Mucosa of stomach (tissue), 1 donor: ENCODE measurements at regions not wholly inside any gene's neighbourhood (a gene's known extent, or its start where the extent isn't known, plus 50 kb on each side); places are given as distances from the start of the nearest gene placed in this dataset.

Experiments
- H3K27me3 ChIP-seq: one replicate; pipeline ENCODE4 v1.7.0; 2013; ENCODE audit warnings: mild to moderate bottlenecking, low read length; ENCODE audit not compliant: control insufficient read depth, insufficient read depth
- H3K36me3 ChIP-seq: one replicate; pipeline ENCODE4 v1.7.0; 2013; ENCODE audit warnings: low read length; ENCODE audit not compliant: control insufficient read depth, insufficient read depth
- H3K4me1 ChIP-seq: one replicate; pipeline ENCODE4 v1.7.0; 2013; ENCODE audit warnings: mild to moderate bottlenecking, low read length; ENCODE audit not compliant: control insufficient read depth, insufficient read depth
- H3K4me3 ChIP-seq: one replicate; pipeline ENCODE4 v1.7.0; 2013; ENCODE audit warnings: low read length
- H3K9ac ChIP-seq: one replicate; pipeline ENCODE4 v1.7.0; 2013; ENCODE audit warnings: mild to moderate bottlenecking, low read length, moderate library complexity
- H3K9me3 ChIP-seq: one replicate; pipeline ENCODE4 v1.7.0; 2013; ENCODE audit warnings: mild to moderate bottlenecking, low read length, moderate library complexity; ENCODE audit not compliant: control insufficient read depth
- donor health status: Pancreatic carcinoma.

DNA sequence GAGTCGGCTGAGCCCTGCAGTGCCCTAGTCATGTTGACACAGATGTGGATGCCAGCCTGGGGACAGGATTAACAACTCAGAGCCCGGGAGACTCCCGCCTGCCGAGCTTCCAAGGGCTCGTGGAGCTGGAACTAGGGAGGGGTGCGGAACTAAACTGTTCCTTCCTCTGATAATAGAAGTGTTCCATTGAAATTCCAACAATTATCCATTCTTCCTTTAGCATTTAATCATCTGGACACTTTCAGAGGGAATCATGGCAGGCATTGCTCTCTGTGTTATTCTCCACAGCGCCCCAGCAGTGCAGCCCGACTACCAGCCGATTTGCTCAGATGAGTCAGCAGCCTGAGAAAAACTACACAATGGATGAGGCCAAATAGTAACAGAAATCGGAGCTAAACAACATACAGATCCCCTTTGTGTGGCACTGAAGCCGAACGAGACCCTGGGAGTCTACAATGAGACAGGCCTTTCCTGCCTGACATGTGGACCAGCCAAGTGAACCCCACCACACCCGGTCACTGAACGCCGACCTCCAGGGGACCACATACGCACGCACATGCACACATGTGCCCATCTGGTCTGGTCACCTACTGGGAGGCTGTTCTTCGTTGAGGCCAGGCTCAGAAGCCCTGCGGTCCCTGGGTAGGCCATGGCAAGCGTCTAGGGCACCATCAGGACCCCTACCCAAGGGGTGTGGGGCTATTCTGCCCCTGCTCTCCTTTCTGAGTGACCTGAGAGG lies 238.4 kb upstream of the AFDN start:
- Histone ChIP-seq H3K27me3 (no peaks in the 10 kb centered on the region), H3K9ac (no peak overlapping the region), H3K4me3 (no peak overlapping the region), H3K36me3 (no peaks in the 10 kb centered on the region), H3K4me1 (no peaks in the 10 kb centered on the region), H3K9me3 (peaks cover 3% of the 10 kb centered on the region)

DNA sequence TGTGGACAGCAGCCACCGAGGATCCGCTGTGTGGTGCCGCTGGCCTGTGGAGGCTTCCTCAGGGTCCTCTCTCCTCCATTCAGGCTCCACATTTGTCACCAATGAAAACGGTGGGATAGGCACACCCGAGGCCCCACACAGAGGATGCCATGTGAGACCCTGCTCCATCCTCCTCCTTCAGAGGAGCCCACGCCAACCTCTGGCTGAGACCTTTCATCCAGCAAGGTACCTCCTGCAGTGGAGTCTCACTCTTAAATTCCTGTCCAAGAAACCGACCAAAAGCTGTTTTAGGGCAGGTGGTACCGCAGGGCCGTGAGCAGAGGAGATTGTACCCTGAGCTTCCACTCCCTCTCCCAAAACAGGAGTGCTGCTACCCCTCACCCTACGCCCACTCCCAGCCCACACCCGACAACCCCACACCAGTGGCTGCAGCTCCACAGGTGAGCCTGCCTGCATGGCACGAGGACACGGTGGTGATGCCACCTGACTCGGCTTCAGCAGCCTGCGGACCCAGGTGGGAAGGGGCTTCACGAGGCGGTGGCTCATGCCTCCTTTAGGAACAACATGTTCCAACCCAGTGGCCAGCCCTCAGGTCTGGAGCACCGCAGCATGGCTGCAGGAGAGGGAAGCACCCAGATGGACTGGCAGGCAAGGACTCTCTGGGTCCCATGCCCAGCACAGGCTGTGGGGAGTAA lies 237.6 kb upstream of the AFDN start:
- no peaks in the 10 kb centered on the region for H3K4me1 ChIP-seq
- no peaks in the 10 kb centered on the region for H3K27me3 ChIP-seq
- H3K36me3 ChIP-seq, result no peaks in the 10 kb centered on the region
- H3K9ac ChIP-seq, result no peak overlapping the region
- H3K4me3 ChIP-seq, result no peak overlapping the region
- H3K9me3 ChIP-seq, result no peaks in the 10 kb centered on the region

DNA sequence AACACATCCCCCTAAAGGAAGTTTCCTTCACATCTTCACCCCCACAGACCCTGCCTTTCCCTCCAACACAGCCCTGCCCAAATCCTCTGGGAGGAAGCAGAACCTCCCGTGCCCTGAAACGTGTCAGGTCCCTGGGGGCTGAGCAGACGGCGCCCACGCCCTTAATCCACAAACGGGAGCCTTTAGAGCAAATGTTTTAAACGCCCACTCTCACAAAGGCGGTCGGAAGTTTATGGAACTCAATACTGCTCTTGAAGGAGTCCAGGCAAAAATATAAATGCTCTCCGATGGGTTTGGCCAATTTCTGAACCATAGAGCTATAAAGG lies 237.1 kb upstream of the AFDN start:
- Histone ChIP-seq H3K9ac (no peak overlapping the region), H3K4me1 (no peaks in the 10 kb centered on the region), H3K4me3 (no peak overlapping the region), H3K36me3 (no peaks in the 10 kb centered on the region), H3K9me3 (no peaks in the 10 kb centered on the region), H3K27me3 (no peaks in the 10 kb centered on the region)

DNA sequence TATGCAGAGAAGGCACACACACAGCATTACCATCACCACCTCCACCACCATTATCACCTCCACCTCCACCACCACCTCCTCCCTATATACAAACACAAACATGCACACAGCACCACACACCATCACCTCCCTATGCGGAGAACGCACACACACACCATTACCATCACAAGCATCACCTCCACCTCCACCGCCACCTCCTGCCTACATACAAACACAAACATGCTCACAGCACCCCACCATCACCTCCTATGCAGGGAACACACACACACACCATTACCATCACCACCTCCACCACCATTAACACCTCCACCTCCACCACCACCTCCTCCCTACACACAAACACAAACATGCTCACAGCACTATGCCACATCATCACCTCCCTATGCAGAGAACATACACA lies 236.5 kb upstream of the AFDN start:
- Histone ChIP-seq H3K9ac (no peak overlapping the region), H3K27me3 (no peaks in the 10 kb centered on the region), H3K9me3 (no peaks in the 10 kb centered on the region), H3K4me3 (no peak overlapping the region), H3K4me1 (no peaks in the 10 kb centered on the region), H3K36me3 (no peaks in the 10 kb centered on the region)
